NCI-H524 treated with DMSO at 0.1 percent for 48 hours (cell line): ENCODE measurements at regions not wholly inside any gene's neighbourhood (a gene's known extent, or its start where the extent isn't known, plus 50 kb on each side); places are given as distances from the start of the nearest gene placed in this dataset.

Source experiments
- DNase-seq: peaks from one replicate; lab custom pipeline; 2025; lab: John Stamatoyannopoulos, UW

- no peak for DNase-seq
These were observed 51.8 kb upstream of the BMPER start for GRCh38 chr7:33853361-33854062.

GRCh38 chr7:33854178-33854577 lies 51.2 kb upstream of the BMPER start:
- DNase-seq: no peak

- no peak for DNase-seq
These were observed 50.5 kb upstream of the BMPER start for GRCh38 chr7:33854801-33855350.
